Osteoblast (primary cell): ENCODE measurements at regions not wholly inside any gene's neighbourhood (a gene's known extent, or its start where the extent isn't known, plus 50 kb on each side); places are given as distances from the start of the nearest gene placed in this dataset.

Experiments
- DNase-seq: peaks from one replicate; pipeline ENCODE4 v3.0.0; 2011; ENCODE audit warnings: low spot score, mixed read lengths; ENCODE audit not compliant: insufficient read length; ENCODE audit errors: missing footprints
- H2AFZ ChIP-seq: 2 replicates; pipeline ENCODE4 v1.6.0; 2011; ENCODE audit warnings: mild to moderate bottlenecking, low read length
- H3K27ac ChIP-seq: 2 replicates; pipeline ENCODE4 v1.5.1; 2011; ENCODE audit warnings: mild to moderate bottlenecking, low read depth, low read length, moderate library complexity
- H3K27me3 ChIP-seq: 2 replicates; pipeline ENCODE4 v1.6.0; 2012; ENCODE audit warnings: mild to moderate bottlenecking, control low read depth, inconsistent platforms, low read length, moderate library complexity; ENCODE audit not compliant: insufficient read depth
- H3K36me3 ChIP-seq: 2 replicates; pipeline ENCODE4 v1.5.1; 2011; ENCODE audit warnings: mild to moderate bottlenecking, low read length, control low read depth, moderate library complexity; ENCODE audit not compliant: insufficient read depth
- H3K4me1 ChIP-seq: 2 replicates; pipeline ENCODE4 v1.5.1; 2011; ENCODE audit warnings: mild to moderate bottlenecking, low read length, control low read depth, moderate library complexity; ENCODE audit not compliant: insufficient read depth
- H3K4me2 ChIP-seq: 2 replicates; pipeline ENCODE4 v1.6.0; 2011; ENCODE audit warnings: mild to moderate bottlenecking, low read length; ENCODE audit not compliant: insufficient read depth
- H3K4me3 ChIP-seq: fragments of 200-600 bp; sonication (generic); 3 replicates; pipeline ENCODE4 v1.5.1; 2012; ENCODE audit warnings: mild to moderate bottlenecking, low read length, inconsistent platforms; ENCODE audit not compliant: insufficient read depth
- H3K79me2 ChIP-seq: 2 replicates; pipeline ENCODE4 v1.6.0; 2012; ENCODE audit warnings: mild to moderate bottlenecking, low read length, control low read depth, inconsistent platforms; ENCODE audit not compliant: insufficient read depth
- H3K9me3 ChIP-seq: 2 replicates; pipeline ENCODE4 v1.5.1; 2011; ENCODE audit warnings: low read depth, low read length, control low read depth
- H4K20me1 ChIP-seq: 2 replicates; pipeline ENCODE4 v1.6.0; 2012; ENCODE audit warnings: mild to moderate bottlenecking, low read length, control low read depth; ENCODE audit not compliant: insufficient read depth
- TF ChIP-seq, protein P1 (sequence below): IDR thresholded peaks from 2 replicates; pipeline ENCODE4 v1.5.1; 2011; ENCODE audit warnings: mild to moderate bottlenecking, low read depth, low read length, moderate library complexity; ENCODE audit errors: extremely low read depth

DNA sequence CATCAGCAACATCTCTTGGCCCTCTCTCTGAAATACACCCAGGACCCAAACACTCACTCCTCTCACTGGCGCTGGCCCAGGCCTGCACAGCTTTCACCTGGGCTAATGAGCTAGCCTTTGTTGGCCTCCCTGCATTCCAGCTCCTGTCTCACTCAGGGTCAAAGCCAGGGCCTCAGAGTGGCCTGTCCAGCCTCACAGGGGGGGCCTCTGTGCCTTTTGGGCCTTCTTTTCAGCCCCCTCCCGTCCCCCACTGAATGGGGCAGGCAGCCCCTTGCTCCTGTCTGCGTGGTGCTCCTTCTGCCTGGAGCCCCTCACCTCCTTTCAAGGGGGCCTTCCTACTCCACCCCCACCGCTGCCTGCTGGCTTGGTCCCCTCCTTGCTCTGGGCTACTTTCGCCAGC, 59.0 kb upstream of the PRR23E start:
- H3K9me3 ChIP-seq = no peaks in the 10 kb centered on the region
- TF ChIP-seq, protein P1, sequence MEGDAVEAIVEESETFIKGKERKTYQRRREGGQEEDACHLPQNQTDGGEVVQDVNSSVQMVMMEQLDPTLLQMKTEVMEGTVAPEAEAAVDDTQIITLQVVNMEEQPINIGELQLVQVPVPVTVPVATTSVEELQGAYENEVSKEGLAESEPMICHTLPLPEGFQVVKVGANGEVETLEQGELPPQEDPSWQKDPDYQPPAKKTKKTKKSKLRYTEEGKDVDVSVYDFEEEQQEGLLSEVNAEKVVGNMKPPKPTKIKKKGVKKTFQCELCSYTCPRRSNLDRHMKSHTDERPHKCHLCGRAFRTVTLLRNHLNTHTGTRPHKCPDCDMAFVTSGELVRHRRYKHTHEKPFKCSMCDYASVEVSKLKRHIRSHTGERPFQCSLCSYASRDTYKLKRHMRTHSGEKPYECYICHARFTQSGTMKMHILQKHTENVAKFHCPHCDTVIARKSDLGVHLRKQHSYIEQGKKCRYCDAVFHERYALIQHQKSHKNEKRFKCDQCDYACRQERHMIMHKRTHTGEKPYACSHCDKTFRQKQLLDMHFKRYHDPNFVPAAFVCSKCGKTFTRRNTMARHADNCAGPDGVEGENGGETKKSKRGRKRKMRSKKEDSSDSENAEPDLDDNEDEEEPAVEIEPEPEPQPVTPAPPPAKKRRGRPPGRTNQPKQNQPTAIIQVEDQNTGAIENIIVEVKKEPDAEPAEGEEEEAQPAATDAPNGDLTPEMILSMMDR = no peak
- H3K27me3 ChIP-seq = peaks cover 52% of the 10 kb centered on the region
- no peak overlapping the region for H3K4me3 ChIP-seq
- no peak overlapping the region for H3K27ac ChIP-seq
- H3K4me2 ChIP-seq = no peak overlapping the region
- H3K79me2 ChIP-seq = no peaks in the 10 kb centered on the region
- H3K4me1 ChIP-seq = no peaks in the 10 kb centered on the region
- no peak overlapping the region for H2AFZ ChIP-seq
- DNase-seq = no peak
- no peaks in the 10 kb centered on the region for H4K20me1 ChIP-seq
- H3K36me3 ChIP-seq = no peaks in the 10 kb centered on the region

DNA sequence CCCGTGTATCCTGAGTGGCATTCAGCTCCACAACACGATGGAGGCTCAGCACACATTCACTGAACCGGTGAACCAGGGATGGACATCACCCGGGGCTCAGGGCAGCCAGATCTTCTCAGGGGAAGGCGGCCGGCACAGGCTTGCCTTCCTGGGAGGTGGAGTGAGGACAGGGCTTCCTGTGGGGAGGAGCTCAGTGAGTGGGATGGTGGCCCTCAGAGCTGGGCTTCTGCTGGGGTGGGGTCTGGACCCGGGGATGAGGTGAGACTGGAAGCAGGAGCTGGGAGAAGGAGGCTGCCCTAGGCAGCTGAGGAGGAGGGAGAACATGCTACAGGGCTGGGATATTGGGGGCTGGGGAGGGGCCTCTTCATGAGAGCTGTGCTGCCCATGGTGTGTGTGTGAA, 58.5 kb upstream of the PRR23E start:
- no peak overlapping the region for H3K27ac ChIP-seq
- H3K27me3 ChIP-seq = peaks cover 52% of the 10 kb centered on the region
- no peak for DNase-seq
- H3K36me3 ChIP-seq = no peaks in the 10 kb centered on the region
- no peaks in the 10 kb centered on the region for H3K79me2 ChIP-seq
- H4K20me1 ChIP-seq = no peaks in the 10 kb centered on the region
- TF ChIP-seq, protein P1 = no peak
- no peak overlapping the region for H2AFZ ChIP-seq
- no peaks in the 10 kb centered on the region for H3K9me3 ChIP-seq
- H3K4me3 ChIP-seq = no peak overlapping the region
- no peaks in the 10 kb centered on the region for H3K4me1 ChIP-seq
- no peak overlapping the region for H3K4me2 ChIP-seq

DNA sequence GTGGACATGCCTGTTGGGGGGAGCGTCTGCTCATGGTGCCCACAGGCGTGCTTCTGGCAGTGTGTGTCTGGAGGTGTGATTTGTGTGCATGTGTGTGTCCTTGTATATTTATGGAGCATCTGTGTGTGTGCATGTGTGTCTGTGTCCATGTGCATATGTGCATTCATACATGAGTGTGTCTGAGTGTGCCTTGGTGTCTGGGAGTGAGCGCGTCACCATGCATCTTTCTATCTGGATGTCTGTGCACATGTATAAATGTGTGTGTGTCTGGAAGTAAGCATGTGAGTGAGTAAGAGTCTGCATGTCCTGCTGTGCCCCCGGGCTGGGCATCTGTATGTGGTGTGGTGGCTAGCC, 58.1 kb upstream of the PRR23E start:
- Histone ChIP-seq H3K4me1 (no peaks in the 10 kb centered on the region), H3K4me3 (peak overlapping the region; percentile 22), H3K9me3 (no peaks in the 10 kb centered on the region), H3K4me2 (peak overlapping the region; percentile 18), H3K27ac (no peak overlapping the region), H3K36me3 (no peaks in the 10 kb centered on the region), H3K79me2 (no peaks in the 10 kb centered on the region), H3K27me3 (peaks cover 52% of the 10 kb centered on the region), H4K20me1 (no peaks in the 10 kb centered on the region), H2AFZ (no peak overlapping the region)
- TF ChIP-seq, protein P1 = no peak
- no peak for DNase-seq

DNA sequence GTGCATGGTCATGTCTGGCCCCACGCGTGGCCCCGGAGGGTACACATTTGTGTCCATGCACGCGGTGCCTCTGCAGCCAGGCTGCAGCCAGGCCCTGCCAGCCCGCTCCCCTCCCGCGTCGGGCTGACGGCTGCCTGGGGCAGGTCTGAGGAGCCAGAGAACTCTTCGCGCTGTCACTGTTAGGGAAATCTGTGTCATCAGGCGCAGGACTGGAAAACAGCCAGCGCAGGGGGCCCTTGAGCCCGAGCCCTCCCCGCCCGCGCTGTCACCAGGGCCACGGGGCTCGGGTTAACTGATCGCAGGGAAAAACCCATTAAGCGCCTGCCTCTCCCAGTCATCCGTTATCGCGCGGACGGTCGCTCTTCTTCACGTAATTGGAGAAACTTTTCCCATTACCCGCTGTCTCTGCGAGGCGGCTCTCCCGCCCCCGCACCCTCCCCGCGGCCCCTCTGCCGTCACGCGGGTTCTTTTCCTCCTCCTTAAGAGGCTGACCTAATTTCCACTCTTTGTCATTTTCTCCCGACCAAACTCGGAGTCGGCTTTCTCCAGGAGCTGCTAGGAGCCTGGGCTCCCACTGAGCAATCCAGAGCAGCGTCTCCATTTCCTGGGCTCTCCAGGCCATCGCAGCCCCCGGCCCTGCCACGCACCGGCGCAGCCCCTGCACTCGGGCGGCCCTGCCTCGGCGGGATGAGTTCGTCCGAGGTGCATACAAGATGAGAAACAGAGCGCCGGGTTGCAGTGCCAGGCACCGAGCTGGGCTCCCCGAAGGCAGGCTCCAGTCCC, 57.5 kb upstream of the PRR23E start:
- no peaks in the 10 kb centered on the region for H3K79me2 ChIP-seq
- H2AFZ ChIP-seq = no peak overlapping the region
- H3K4me3 ChIP-seq = peak overlapping the region; percentile 22
- TF ChIP-seq, protein P1 = no peak
- H3K36me3 ChIP-seq = no peaks in the 10 kb centered on the region
- no peaks in the 10 kb centered on the region for H4K20me1 ChIP-seq
- H3K9me3 ChIP-seq = no peaks in the 10 kb centered on the region
- H3K27ac ChIP-seq = no peak overlapping the region
- H3K4me2 ChIP-seq = peak overlapping the region; percentile 18
- H3K27me3 ChIP-seq = peaks cover 52% of the 10 kb centered on the region
- DNase-seq = peak; percentile 87
- H3K4me1 ChIP-seq = no peaks in the 10 kb centered on the region
